ENCODE measurements at regions not wholly inside any gene's neighbourhood (a gene's known extent, or its start where the extent isn't known, plus 50 kb on each side); places are given as distances from the start of the nearest gene placed in this dataset.

- TF ChIP-seq CTCF (IDR thresholded peaks at IDR 0.05): no peak
- TF ChIP-seq POLR2A (IDR thresholded peaks at IDR 0.05): no peak
These were observed 118.3 kb upstream of the TUSC7 start for GRCh38 chr3:116591236-116591635.
